CD4-positive, alpha-beta T cell treated with Interleukin-6 at 100 ng/mL for 8 hours (primary cell): ENCODE measurements at regions not wholly inside any gene's neighbourhood (a gene's known extent, or its start where the extent isn't known, plus 50 kb on each side); places are given as distances from the start of the nearest gene placed in this dataset.
"Not testable (repeated sequence)": the region's sequence is repeated elsewhere in the genome, so short reads cannot be mapped to it uniquely, and the experiment has no call there.

Source experiments
- DNase-seq: peaks from one replicate; pipeline ENCODE4 v3.0.0-alpha.2; 2020; ENCODE audit warnings: mixed read lengths, low spot score

- DNase-seq: no peak
These were observed 175.1 kb upstream of the SLC38A2 start for GRCh38 chr12:46547421-46548354.

DNA sequence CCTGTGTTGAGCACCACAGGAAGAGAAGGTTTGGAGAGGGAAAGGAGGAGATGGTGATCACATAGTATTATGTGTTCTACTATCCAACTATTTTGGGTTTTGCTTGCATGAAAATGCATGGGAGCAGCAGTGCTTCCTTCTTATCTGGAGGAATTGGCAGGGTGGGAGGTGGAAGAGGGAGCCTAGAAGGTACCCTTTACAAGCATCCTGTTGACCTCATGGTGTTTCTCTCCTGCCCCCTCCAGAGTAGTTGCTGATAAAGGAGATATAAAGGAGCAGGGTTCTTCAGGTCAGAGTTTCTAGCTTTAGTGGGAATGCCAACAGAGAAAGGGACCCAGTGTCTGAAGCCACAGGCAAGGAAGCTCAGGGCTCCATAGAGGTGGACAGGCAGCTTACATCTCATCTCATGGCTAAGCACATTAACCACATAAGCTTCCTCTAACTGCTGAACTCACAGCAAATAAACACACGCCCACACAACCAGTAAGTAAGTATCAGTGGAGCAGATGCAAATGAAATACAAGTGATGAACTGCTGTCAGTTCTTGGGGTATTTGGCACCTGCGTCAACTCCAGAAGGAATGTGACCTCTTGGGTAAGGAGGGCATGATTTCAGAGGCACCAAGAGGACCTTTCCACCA lies 174.2 kb upstream of the SLC38A2 start:
- no peak for DNase-seq

GRCh38 chr12:46543378-46543795 lies 170.8 kb upstream of the SLC38A2 start:
- not testable (repeated sequence) for DNase-seq

DNA sequence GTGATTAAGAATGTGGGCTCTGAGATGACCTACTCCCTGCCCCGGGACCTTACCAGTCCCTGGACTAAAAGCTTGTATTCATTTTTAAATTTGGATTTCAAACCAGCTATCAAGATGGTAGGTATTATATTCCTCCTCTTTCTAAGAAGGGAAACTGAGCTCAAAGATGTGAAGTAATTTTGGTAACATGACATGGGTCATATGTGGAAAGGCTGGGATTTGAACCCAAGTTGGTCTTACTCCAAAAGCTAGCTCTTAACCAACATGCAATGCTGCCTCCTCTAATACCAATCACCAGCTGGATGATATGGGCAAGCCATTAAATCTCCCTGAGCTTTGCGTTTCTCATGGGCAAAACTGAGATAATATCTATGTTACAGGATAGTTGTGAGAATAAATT lies 166.4 kb upstream of the SLC38A2 start:
- no peak for DNase-seq

GRCh38 chr12:46537387-46537955 lies 164.9 kb upstream of the SLC38A2 start:
- no peak for DNase-seq

- DNase-seq: not testable (repeated sequence)
These were observed 163.7 kb upstream of the SLC38A2 start for GRCh38 chr12:46536316-46536715.

DNA sequence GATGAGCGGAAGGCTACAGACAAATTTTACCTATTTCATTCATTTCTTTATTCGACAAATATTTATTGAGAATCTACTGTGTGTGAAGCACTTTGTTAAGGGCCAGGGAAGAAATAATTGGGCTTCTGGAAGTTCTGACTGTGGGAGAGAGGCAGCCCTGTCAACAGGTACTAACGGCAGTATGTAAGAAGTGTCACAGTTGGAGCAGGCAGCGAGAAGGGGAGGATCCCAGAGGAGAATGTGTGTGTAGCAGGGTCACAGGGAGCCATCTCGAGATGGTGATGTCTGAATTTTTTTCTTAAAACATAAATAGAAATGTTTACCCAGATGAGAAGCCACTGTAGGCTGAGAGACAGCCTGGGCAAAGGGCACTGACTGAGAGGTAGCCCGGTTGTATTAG lies 163.3 kb upstream of the SLC38A2 start:
- DNase-seq: no peak

DNA sequence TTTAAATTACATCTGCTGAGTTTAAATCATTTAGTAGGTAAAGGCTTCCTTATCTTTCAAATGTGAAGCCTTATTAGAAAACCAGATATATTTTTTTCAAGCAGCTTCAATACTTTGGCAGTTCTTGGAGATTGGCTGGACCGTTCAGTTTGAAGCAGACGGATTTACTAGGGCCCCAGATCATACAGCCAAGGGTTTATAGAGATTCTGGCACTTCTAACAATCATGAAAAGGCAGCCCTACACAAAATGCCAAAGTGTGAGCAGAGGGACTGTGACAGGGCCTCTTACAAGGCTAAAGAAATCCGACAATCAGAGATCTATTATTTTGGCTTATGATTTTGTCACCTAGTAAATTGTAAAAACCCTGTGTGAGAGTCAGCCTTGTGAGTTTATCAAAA lies 162.8 kb upstream of the SLC38A2 start:
- DNase-seq: no peak

- DNase-seq: no peak
These were observed 161.8 kb upstream of the SLC38A2 start for GRCh38 chr12:46534327-46534840.

- DNase-seq: no peak
These were observed 161.2 kb upstream of the SLC38A2 start for GRCh38 chr12:46533723-46534122.

DNA sequence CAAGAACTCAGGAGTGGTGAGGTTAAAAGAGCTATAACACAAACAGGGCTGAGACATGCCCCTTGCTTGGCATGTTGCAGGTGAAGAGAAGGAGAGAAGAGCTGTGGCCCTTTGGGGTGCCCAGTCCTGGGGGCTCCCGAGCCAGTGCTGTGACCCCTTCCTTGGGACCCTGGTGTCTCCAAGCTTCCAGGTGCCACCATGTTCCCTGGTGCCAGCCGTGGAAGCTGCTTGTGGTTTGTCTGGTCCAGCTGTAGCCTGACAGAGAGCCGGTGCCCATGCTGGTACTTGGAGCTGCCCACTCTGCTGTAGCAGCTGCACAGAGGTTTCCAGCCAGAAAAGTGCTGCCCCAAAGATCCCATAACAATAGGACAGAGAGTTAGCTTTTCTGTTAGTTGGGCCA lies 159.2 kb upstream of the SLC38A2 start:
- DNase-seq: no peak

DNA sequence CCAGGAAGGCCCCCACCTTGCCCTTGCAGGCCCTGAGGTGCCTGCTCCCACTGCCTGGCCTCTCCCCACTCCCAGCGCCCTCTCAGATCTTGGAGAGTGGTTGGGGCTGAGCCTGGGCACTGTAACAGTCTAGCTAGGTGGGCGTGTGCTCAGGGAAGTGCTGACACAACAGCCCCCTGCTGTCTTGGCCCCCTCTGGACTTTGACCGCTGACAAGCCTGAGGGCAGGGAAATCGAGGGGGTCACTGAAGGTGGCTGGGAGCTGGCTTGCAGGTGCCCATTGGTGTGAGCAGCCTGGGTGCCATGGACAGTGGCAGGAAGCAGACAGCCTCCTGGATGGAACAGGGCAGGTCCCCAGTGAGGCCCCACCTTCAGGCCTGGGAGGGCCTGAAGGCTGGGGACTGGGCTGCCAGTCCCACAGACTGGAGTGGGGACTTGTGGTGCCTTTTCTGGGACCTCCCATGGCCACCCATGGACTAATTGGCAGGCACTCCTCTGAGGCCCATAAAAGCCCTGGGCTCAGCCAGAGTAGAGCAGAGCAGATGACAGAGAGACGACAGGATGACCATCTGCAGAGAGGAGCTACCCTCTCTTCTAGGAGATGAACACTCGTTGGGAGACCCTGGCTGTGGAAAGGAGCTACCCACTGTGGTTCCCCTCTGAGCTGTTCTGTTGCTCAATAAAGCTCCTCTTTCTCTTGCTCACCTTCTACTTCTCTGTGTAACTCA lies 158.6 kb upstream of the SLC38A2 start:
- no peak for DNase-seq

DNA sequence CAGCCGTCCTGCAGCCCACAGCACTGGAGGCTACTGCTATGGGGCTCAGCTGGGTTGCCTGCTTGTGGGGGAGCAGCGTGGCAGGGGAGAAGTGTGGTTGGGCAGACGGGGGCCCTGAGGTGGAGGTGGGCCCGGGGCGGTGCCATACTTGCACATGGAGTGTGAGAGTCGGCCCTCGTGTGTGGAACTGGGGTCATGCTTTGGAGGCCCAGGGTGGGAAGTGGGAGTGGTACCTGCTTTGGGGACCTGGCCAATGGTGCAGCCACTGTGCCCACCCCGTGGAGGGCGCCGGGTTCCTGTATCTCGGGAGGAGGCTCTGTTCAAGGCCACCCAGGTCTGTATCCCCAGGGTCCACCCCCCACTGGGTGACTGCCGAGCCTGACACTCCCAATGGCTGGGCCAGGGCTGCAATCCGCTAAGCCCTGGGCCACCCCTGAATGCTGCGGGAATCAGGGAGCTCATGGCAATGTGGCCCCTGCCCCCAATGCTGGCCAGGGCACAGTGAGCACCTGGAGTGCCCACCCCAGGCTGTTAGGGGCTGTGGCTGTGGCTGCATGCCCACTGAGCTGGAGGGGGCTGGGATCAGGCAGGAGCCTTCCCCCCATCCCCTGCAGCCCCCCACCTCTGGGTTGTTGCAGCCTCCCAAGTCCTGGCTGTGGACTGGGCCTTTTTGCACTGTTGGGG lies 157.9 kb upstream of the SLC38A2 start:
- no peak for DNase-seq

- no peak for DNase-seq
These were observed 153.7 kb upstream of the SLC38A2 start for GRCh38 chr12:46526233-46526632.

DNA sequence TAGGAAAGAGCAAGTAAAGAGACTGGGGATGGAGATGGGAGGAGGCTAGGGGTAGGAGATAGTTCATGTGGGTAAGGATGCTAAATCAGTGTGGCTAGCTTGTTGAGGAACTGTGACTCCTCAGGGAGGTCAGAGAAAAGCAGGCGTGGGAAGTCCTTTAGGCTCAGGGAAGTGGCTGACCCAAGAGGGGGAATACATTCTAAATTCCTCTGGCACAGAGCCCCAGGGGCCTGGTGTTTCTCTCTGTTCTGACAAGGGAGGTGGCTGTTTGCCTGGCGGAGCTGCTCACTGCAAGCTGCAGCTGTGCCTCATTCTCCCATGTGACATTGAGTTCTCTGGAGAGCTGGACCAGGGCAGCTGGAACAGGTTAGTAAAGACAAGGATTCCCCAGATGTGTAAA lies 152.2 kb upstream of the SLC38A2 start:
- no peak for DNase-seq

- peak; percentile 66 for DNase-seq
These were observed 151.5 kb upstream of the SLC38A2 start for GRCh38 chr12:46523863-46524770.

DNA sequence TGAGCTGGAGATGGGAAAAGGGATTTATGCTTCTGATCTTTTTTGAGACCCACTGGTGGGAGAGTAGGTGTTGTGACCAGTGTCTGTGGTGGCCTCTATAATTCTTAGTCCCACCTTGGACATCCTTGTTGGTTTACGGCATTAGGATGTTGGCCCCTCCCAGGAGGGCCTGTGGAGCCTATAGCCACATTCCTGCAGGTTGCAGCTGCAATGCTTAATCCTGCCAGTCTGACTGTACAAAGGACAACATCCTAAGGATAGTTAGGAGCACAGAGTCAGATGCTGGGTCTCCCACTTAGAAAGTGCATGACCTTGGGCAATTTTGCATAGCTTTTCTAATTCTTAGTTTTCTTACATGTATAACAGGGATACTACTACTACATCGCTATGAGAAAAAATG lies 150.9 kb upstream of the SLC38A2 start:
- DNase-seq: no peak

- DNase-seq: no peak
These were observed 149.5 kb upstream of the SLC38A2 start for GRCh38 chr12:46522071-46522470.

- no peak for DNase-seq
These were observed 148.6 kb upstream of the SLC38A2 start for GRCh38 chr12:46521145-46521544.

DNA sequence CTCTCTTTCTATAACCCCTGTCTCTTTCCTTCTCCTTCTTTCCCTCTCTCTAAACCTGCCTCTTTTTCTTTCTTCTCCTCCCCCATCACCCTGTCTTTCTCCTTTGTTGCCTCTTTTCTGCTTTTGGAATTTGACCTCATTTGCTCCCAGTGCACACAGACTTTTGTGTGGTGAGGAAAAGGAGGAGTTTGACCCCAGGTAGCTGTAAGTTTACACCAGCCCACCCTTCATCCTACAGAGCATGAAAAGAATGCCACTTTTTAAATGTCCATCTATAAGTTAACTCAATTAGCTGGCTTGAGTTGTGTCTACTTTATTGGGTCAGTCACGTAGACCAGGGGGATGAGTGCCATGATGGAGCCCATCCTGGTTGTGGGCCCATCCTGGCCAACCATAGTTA lies 146.8 kb upstream of the SLC38A2 start:
- no peak for DNase-seq

DNA sequence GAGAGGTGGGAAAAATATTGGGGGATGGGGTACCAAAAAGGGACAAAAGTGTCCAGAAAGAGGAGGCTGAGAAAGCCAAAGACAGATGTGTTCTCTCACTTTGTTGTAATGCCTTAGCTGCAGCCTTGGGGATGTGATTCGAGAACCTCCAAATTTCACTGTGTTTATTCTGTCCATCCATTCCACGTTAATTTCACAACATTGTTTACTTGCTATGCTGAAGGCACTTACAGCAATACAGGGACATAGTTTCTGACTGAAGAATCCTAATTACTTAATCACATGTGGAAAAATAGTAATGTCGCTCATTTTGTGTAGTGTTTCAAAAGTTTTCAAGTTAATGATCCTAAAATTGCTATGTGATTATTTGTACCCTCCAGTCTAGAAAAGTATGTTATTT lies 146.2 kb upstream of the SLC38A2 start:
- DNase-seq: no peak
